Liver (tissue), 8 donors: ENCODE measurements at regions not wholly inside any gene's neighbourhood (a gene's known extent, or its start where the extent isn't known, plus 50 kb on each side); places are given as distances from the start of the nearest gene placed in this dataset.

Experiments
- DNase-seq: peaks from one replicate; pipeline ENCODE4 v3.0.0-alpha.2; 2017; ENCODE audit warnings: low spot score
- H3K27ac ChIP-seq, 2 donors: one replicate each; pipeline ENCODE4 v1.7.0; 2013; ENCODE audit warnings: inconsistent platforms in 2 of 2, low read length in 2 of 2, control low read depth in 1 of 2, low read depth in 1 of 2, mild to moderate bottlenecking in 1 of 2
- H3K27me3 ChIP-seq, 4 donors: one replicate each; pipeline versions ENCODE4 v1.6.1 to v1.7.0; 2013; ENCODE audit warnings: low read length in 3 of 4, inconsistent platforms in 1 of 4, mild to moderate bottlenecking in 1 of 4, moderate library complexity in 1 of 4; ENCODE audit not compliant: control insufficient read depth in 4 of 4, insufficient read depth in 4 of 4
- H3K36me3 ChIP-seq, 4 donors: one replicate each; pipeline versions ENCODE4 v1.6.1 to v1.7.0; 2013; ENCODE audit warnings: low read length in 3 of 4, mild to moderate bottlenecking in 3 of 4, low read depth in 1 of 4, moderate library complexity in 1 of 4; ENCODE audit not compliant: control insufficient read depth in 4 of 4, insufficient read depth in 3 of 4
- H3K4me1 ChIP-seq, 4 donors: one replicate each; pipeline versions ENCODE4 v1.6.1 to v1.7.0; 2013; ENCODE audit warnings: low read length in 3 of 4, mild to moderate bottlenecking in 3 of 4, moderate library complexity in 1 of 4; ENCODE audit not compliant: control insufficient read depth in 4 of 4, insufficient read depth in 4 of 4
- H3K4me3 ChIP-seq, 3 donors: one replicate each; pipeline versions ENCODE4 v1.6.1 to v1.7.0; 2013; ENCODE audit warnings: low read length in 3 of 3, control low read depth in 1 of 3, low read depth in 1 of 3, mild to moderate bottlenecking in 1 of 3
- H3K9ac ChIP-seq, 2 donors: one replicate each; pipeline ENCODE4 v1.7.0; 2013; ENCODE audit warnings: low read length in 2 of 2, mild to moderate bottlenecking in 2 of 2, moderate library complexity in 2 of 2, control low read depth in 1 of 2, low read depth in 1 of 2
- H3K9me3 ChIP-seq, 4 donors: one replicate each; pipeline versions ENCODE4 v1.6.1 to v1.7.0; 2013; ENCODE audit warnings: low read length in 3 of 4; ENCODE audit not compliant: control insufficient read depth in 4 of 4
- ATF3 ChIP-seq: IDR thresholded peaks from 2 replicates; pipeline ENCODE4 v1.6.1; 2016; ENCODE audit warnings: antibody characterized with exemption
- CTCF ChIP-seq: fragments of 150-350 bp; IDR thresholded peaks from 2 replicates; pipeline ENCODE4 v1.5.1; 2017; ENCODE audit warnings: improper control_type of control experiment, low read depth, low read length; ENCODE audit not compliant: missing input control
- EGR1 ChIP-seq, 2 donors: IDR thresholded peaks; 2 replicates each; pipeline ENCODE4 v1.6.1; 2016 to 2018; ENCODE audit warnings: antibody characterized with exemption in 2 of 2, low read depth in 2 of 2
- FOXA1 ChIP-seq: IDR thresholded peaks from 2 replicates; pipeline ENCODE4 v1.6.1; 2016; ENCODE audit warnings: antibody characterized with exemption
- FOXA2 ChIP-seq: IDR thresholded peaks from 2 replicates; pipeline ENCODE4 v1.6.1; 2016; ENCODE audit warnings: antibody characterized with exemption
- GABPA ChIP-seq, 2 donors: IDR thresholded peaks in 1 of 2; conservative IDR thresholded peaks in 1 of 2; 2 replicates each; pipeline ENCODE4 v1.6.1; 2016; ENCODE audit warnings: antibody characterized with exemption in 2 of 2, mild to moderate bottlenecking in 1 of 2, moderate library complexity in 1 of 2
- HNF4A ChIP-seq, 2 donors: conservative IDR thresholded peaks; 2 replicates each; pipeline ENCODE4 v1.6.1; 2016; ENCODE audit warnings: antibody characterized with exemption in 2 of 2, mild to moderate bottlenecking in 2 of 2
- HNF4G ChIP-seq: IDR thresholded peaks from 2 replicates; pipeline ENCODE4 v1.6.1; 2016; ENCODE audit warnings: antibody characterized with exemption
- JUND ChIP-seq, 2 donors: IDR thresholded peaks; 2 replicates each; pipeline ENCODE4 v1.6.1; 2016; ENCODE audit warnings: antibody characterized with exemption in 2 of 2
- MAX ChIP-seq: IDR thresholded peaks from 2 replicates; pipeline ENCODE4 v1.6.1; 2016; ENCODE audit warnings: antibody characterized with exemption
- NR2F2 ChIP-seq: IDR thresholded peaks from 2 replicates; pipeline ENCODE4 v1.6.1; 2016; ENCODE audit warnings: antibody characterized with exemption
- RAD21 ChIP-seq, 2 donors: IDR thresholded peaks; 2 replicates each; pipeline ENCODE4 v1.6.1; 2016; ENCODE audit warnings: antibody characterized with exemption in 2 of 2, mild to moderate bottlenecking in 2 of 2
- REST ChIP-seq: IDR thresholded peaks from 2 replicates; pipeline ENCODE4 v1.6.1; 2016; ENCODE audit warnings: antibody characterized with exemption, mild to moderate bottlenecking
- RXRA ChIP-seq, 2 donors: IDR thresholded peaks; 2 replicates each; pipeline ENCODE4 v1.6.1; 2017 to 2018; ENCODE audit warnings: antibody characterized with exemption in 2 of 2, mild to moderate bottlenecking in 1 of 2
- SP1 ChIP-seq: IDR thresholded peaks from 2 replicates; pipeline ENCODE4 v1.6.1; 2018; ENCODE audit warnings: antibody characterized with exemption, mild to moderate bottlenecking
- TAF1 ChIP-seq: conservative IDR thresholded peaks from 2 replicates; pipeline ENCODE4 v1.6.1; 2016; ENCODE audit warnings: antibody characterized with exemption, mild to moderate bottlenecking
- YY1 ChIP-seq: IDR thresholded peaks from 2 replicates; pipeline ENCODE4 v1.6.1; 2016; ENCODE audit warnings: antibody characterized with exemption, mild to moderate bottlenecking
- ZBTB33 ChIP-seq: IDR thresholded peaks from 2 replicates; pipeline ENCODE4 v1.6.1; 2016; ENCODE audit warnings: antibody characterized with exemption
- WGBS: extraction: QIAGEN DNeasy Blood & Tissue Kit; methylation state at CpG from one replicate; pipeline ENCODE4 v1.1.7; 2013; 5-methylcytosine and 5-hydroxymethylcytosine counted together
- donor health status: healthy.
- donor health status: healthy.
- donor health status: healthy.
- donor health status: healthy.
- donor health status: healthy.

- Histone ChIP-seq H3K27me3 (no peaks in the 10 kb centered on the region), H3K36me3 (no peaks in the 10 kb centered on the region), H3K9ac (peak overlapping the region in 1 of 2 donors; percentile 6), H3K4me3 (no peak overlapping the region), H3K4me1 (peaks cover 7 to 36% (median 29%) of the 10 kb centered on the region in 4 donors), H3K27ac (peak overlapping the region; percentile 49 to 87), H3K9me3 (no peaks in the 10 kb centered on the region)
- 36% methylated on average over 2 of the region's 2 CpGs for WGBS
- TF ChIP-seq CTCF (no peak), ATF3 (peak; percentile 82), HNF4A (conservative IDR thresholded peaks at IDR 0.05) (peak; percentile 77 to 86), TAF1 (no peak), HNF4G (peak; percentile 9), JUND (IDR thresholded peaks at IDR 0.05) (peak; percentile 79 to 96), SP1 (peak; percentile 92), FOXA1 (peak; percentile 85), YY1 (peak; percentile 88), FOXA2 (peak; percentile 92), RXRA (IDR thresholded peaks at IDR 0.05) (peak; percentile 97 to 100), EGR1 (IDR thresholded peaks at IDR 0.05; ENCODE audit: low read depth in 2 of 2) (peak in 1 of 2 donors; percentile 92), NR2F2 (peak; percentile 47), ZBTB33 (peak; percentile 94), REST (peak; percentile 85), GABPA (IDR thresholded peaks at IDR 0.05 in 1 of 2, conservative IDR thresholded peaks at IDR 0.05 in 1 of 2) (peak in 1 of 2 donors; percentile 61), RAD21 (IDR thresholded peaks at IDR 0.05) (peak; percentile 55), MAX (peak; percentile 99)
- DNase-seq: no peak
These were observed 170.1 kb downstream of the TFAP2C start for GRCh38 chr20:56799187-56799586.
